ENCODE measurements at regions not wholly inside any gene's neighbourhood (a gene's known extent, or its start where the extent isn't known, plus 50 kb on each side); places are given as distances from the start of the nearest gene placed in this dataset.
"Not testable (repeated sequence)": the region's sequence is repeated elsewhere in the genome, so short reads cannot be mapped to it uniquely, and the experiment has no call there.

GRCh38 chr5:72587661-72588308 lies 80.6 kb upstream of the ZNF366 start:
- BruUV-seq (replicated peaks) = no TSS peak
- intact Hi-C loops (cut with micrococcal nuclease; ENCODE audit: unreplicated experiment) = no loop called here
- Histone ChIP-seq H3K27me3 (replicated peaks; ENCODE audit: insufficient read depth, low read depth, low read length, poor library complexity) (no peaks in the 10 kb centered on the region), H3K4me1 (ENCODE audit: insufficient read depth, low read length, poor library complexity, severe bottlenecking) (no peaks in the 10 kb centered on the region), H3K4me3 (ENCODE audit: low read depth, low read length, poor library complexity, severe bottlenecking) (no peak overlapping the region), H3K27ac (ENCODE audit: low read depth, low read length, poor library complexity, severe bottlenecking) (no peak overlapping the region), H3K9me3 (ENCODE audit: low read depth, low read length, poor library complexity, severe bottlenecking) (no peaks in the 10 kb centered on the region), H3K36me3 (ENCODE audit: insufficient read depth, low read length, poor library complexity, severe bottlenecking) (no peaks in the 10 kb centered on the region)
- ChIA-PET CTCF (no interaction called here), POLR2A (ENCODE audit: low non-redundant PET) (no interaction called here)
- no peak for TF ChIP-seq EZH2 (IDR thresholded peaks at IDR 0.05; ENCODE audit: borderline replicate concordance, low read depth, low read length, poor library complexity, severe bottlenecking)
- no peak for TF ChIP-seq CTCF (conservative IDR thresholded peaks at IDR 0.05; ENCODE audit: low read depth, low read length)
- DNase-seq (ENCODE audit: low spot score) = no peak

- intact Hi-C loops (cut with micrococcal nuclease; ENCODE audit: unreplicated experiment) = no loop called here
- TF ChIP-seq CTCF (conservative IDR thresholded peaks at IDR 0.05; ENCODE audit: low read depth, low read length) = no peak
- no peak for TF ChIP-seq EZH2 (IDR thresholded peaks at IDR 0.05; ENCODE audit: borderline replicate concordance, low read depth, low read length, poor library complexity, severe bottlenecking)
- Histone ChIP-seq H3K9me3 (ENCODE audit: low read depth, low read length, poor library complexity, severe bottlenecking) (no peaks in the 10 kb centered on the region), H3K27ac (ENCODE audit: low read depth, low read length, poor library complexity, severe bottlenecking) (no peak overlapping the region), H3K36me3 (ENCODE audit: insufficient read depth, low read length, poor library complexity, severe bottlenecking) (no peaks in the 10 kb centered on the region), H3K4me1 (ENCODE audit: insufficient read depth, low read length, poor library complexity, severe bottlenecking) (no peaks in the 10 kb centered on the region), H3K4me3 (ENCODE audit: low read depth, low read length, poor library complexity, severe bottlenecking) (no peak overlapping the region), H3K27me3 (replicated peaks; ENCODE audit: insufficient read depth, low read depth, low read length, poor library complexity) (no peaks in the 10 kb centered on the region)
- CTCF ChIA-PET = no interaction called here
- POLR2A ChIA-PET (ENCODE audit: low non-redundant PET) = no interaction called here
- no peak for DNase-seq (ENCODE audit: low spot score)
- no TSS peak for BruUV-seq (replicated peaks)
These were observed 79.7 kb upstream of the ZNF366 start for GRCh38 chr5:72586788-72587530.

GRCh38 chr5:72584466-72584865 lies 77.3 kb upstream of the ZNF366 start:
- Histone ChIP-seq H3K4me3 (ENCODE audit: low read depth, low read length, poor library complexity, severe bottlenecking) (no peak overlapping the region), H3K4me1 (ENCODE audit: insufficient read depth, low read length, poor library complexity, severe bottlenecking) (no peaks in the 10 kb centered on the region), H3K36me3 (ENCODE audit: insufficient read depth, low read length, poor library complexity, severe bottlenecking) (no peaks in the 10 kb centered on the region), H3K9me3 (ENCODE audit: low read depth, low read length, poor library complexity, severe bottlenecking) (no peaks in the 10 kb centered on the region), H3K27ac (ENCODE audit: low read depth, low read length, poor library complexity, severe bottlenecking) (no peak overlapping the region), H3K27me3 (replicated peaks; ENCODE audit: insufficient read depth, low read depth, low read length, poor library complexity) (no peaks in the 10 kb centered on the region)
- DNase-seq (ENCODE audit: low spot score) = no peak
- no TSS peak for BruUV-seq (replicated peaks)
- CTCF ChIA-PET = no interaction called here
- TF ChIP-seq EZH2 (IDR thresholded peaks at IDR 0.05; ENCODE audit: borderline replicate concordance, low read depth, low read length, poor library complexity, severe bottlenecking) (no peak), CTCF (conservative IDR thresholded peaks at IDR 0.05; ENCODE audit: low read depth, low read length) (no peak)
- intact Hi-C loops (cut with micrococcal nuclease; ENCODE audit: unreplicated experiment) = no loop called here
- POLR2A ChIA-PET (ENCODE audit: low non-redundant PET) = no interaction called here

- POLR2A ChIA-PET (ENCODE audit: low non-redundant PET); BruUV-seq (replicated peaks); H3K36me3 ChIP-seq (ENCODE audit: insufficient read depth, low read length, poor library complexity, severe bottlenecking); H3K27ac ChIP-seq (ENCODE audit: low read depth, low read length, poor library complexity, severe bottlenecking); CTCF ChIA-PET; H3K4me3 ChIP-seq (ENCODE audit: low read depth, low read length, poor library complexity, severe bottlenecking); DNase-seq (ENCODE audit: low spot score); H3K4me1 ChIP-seq (ENCODE audit: insufficient read depth, low read length, poor library complexity, severe bottlenecking); intact Hi-C loops (cut with micrococcal nuclease; ENCODE audit: unreplicated experiment); H3K27me3 ChIP-seq (replicated peaks; ENCODE audit: insufficient read depth, low read depth, low read length, poor library complexity); H3K9me3 ChIP-seq (ENCODE audit: low read depth, low read length, poor library complexity, severe bottlenecking): not testable (repeated sequence)
These were observed 72.1 kb upstream of the ZNF366 start for GRCh38 chr5:72579290-72579689.
